Osteoblast (primary cell): ENCODE measurements at regions not wholly inside any gene's neighbourhood (a gene's known extent, or its start where the extent isn't known, plus 50 kb on each side); places are given as distances from the start of the nearest gene placed in this dataset.

ENCODE experiments used
- DNase-seq: peaks from one replicate; pipeline ENCODE4 v3.0.0; 2011; ENCODE audit warnings: low spot score, mixed read lengths; ENCODE audit not compliant: insufficient read length; ENCODE audit errors: missing footprints
- H2AFZ ChIP-seq: 2 replicates; pipeline ENCODE4 v1.6.0; 2011; ENCODE audit warnings: mild to moderate bottlenecking, low read length
- H3K27ac ChIP-seq: 2 replicates; pipeline ENCODE4 v1.5.1; 2011; ENCODE audit warnings: mild to moderate bottlenecking, low read depth, low read length, moderate library complexity
- H3K27me3 ChIP-seq: 2 replicates; pipeline ENCODE4 v1.6.0; 2012; ENCODE audit warnings: mild to moderate bottlenecking, control low read depth, inconsistent platforms, low read length, moderate library complexity; ENCODE audit not compliant: insufficient read depth
- H3K36me3 ChIP-seq: 2 replicates; pipeline ENCODE4 v1.5.1; 2011; ENCODE audit warnings: mild to moderate bottlenecking, low read length, control low read depth, moderate library complexity; ENCODE audit not compliant: insufficient read depth
- H3K4me1 ChIP-seq: 2 replicates; pipeline ENCODE4 v1.5.1; 2011; ENCODE audit warnings: mild to moderate bottlenecking, low read length, control low read depth, moderate library complexity; ENCODE audit not compliant: insufficient read depth
- H3K4me2 ChIP-seq: 2 replicates; pipeline ENCODE4 v1.6.0; 2011; ENCODE audit warnings: mild to moderate bottlenecking, low read length; ENCODE audit not compliant: insufficient read depth
- H3K4me3 ChIP-seq: fragments of 200-600 bp; sonication (generic); 3 replicates; pipeline ENCODE4 v1.5.1; 2012; ENCODE audit warnings: mild to moderate bottlenecking, low read length, inconsistent platforms; ENCODE audit not compliant: insufficient read depth
- H3K79me2 ChIP-seq: 2 replicates; pipeline ENCODE4 v1.6.0; 2012; ENCODE audit warnings: mild to moderate bottlenecking, low read length, control low read depth, inconsistent platforms; ENCODE audit not compliant: insufficient read depth
- H3K9me3 ChIP-seq: 2 replicates; pipeline ENCODE4 v1.5.1; 2011; ENCODE audit warnings: low read depth, low read length, control low read depth
- H4K20me1 ChIP-seq: 2 replicates; pipeline ENCODE4 v1.6.0; 2012; ENCODE audit warnings: mild to moderate bottlenecking, low read length, control low read depth; ENCODE audit not compliant: insufficient read depth
- TF ChIP-seq, protein P1 (sequence below): IDR thresholded peaks from 2 replicates; pipeline ENCODE4 v1.5.1; 2011; ENCODE audit warnings: mild to moderate bottlenecking, low read depth, low read length, moderate library complexity; ENCODE audit errors: extremely low read depth

DNA sequence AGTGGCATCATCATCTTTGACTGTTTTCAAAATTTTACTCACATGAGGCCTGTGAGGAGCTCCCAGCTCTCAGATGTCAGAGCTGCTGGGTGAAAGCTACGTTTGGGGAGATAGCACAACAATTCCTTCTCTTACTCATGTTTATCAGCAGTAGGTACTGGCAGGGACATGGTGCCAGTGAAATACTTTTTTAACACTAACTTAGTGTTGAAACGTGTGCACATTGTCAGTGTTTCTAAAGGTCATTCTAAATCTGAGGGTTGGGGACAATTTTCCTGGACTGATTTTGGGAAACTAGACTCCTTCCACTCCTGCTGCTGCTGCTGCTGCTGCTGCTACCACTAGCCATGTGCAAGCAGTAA lies 487.4 kb downstream of the PDCD6IP start:
- DNase-seq = no peak
- TF ChIP-seq, protein P1, sequence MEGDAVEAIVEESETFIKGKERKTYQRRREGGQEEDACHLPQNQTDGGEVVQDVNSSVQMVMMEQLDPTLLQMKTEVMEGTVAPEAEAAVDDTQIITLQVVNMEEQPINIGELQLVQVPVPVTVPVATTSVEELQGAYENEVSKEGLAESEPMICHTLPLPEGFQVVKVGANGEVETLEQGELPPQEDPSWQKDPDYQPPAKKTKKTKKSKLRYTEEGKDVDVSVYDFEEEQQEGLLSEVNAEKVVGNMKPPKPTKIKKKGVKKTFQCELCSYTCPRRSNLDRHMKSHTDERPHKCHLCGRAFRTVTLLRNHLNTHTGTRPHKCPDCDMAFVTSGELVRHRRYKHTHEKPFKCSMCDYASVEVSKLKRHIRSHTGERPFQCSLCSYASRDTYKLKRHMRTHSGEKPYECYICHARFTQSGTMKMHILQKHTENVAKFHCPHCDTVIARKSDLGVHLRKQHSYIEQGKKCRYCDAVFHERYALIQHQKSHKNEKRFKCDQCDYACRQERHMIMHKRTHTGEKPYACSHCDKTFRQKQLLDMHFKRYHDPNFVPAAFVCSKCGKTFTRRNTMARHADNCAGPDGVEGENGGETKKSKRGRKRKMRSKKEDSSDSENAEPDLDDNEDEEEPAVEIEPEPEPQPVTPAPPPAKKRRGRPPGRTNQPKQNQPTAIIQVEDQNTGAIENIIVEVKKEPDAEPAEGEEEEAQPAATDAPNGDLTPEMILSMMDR = no peak

DNA sequence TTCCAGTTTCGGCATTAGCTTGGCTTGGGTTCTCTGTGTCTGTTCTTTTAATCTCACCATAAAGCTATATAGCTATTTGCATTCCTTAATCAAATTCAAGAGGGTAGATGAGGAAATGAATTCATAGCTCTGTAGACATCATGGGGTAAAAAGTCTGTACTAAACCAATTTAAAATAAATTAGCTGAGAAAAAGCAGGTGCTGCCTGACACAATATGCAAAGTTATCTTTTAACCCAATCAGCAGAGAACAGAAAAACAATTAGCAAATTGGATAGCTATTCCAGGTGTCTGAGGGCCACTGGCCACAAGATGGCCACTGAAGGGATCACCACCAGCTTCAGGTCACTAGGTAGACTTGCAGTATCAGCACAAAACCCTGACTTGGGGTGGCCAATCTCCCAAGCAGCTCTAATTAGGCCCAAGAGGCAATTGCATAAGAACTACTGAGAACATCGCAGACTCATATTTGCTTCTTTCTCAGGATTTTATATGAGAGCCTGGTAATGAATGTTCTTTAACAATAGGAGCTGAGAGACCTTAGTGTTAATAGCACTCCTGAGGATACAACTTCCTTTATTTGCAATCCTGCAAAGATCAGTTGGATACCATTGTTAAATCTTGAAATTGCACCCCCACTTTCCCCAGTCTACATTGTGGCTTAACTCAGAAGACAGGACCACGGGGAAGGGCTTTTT lies 494.3 kb downstream of the PDCD6IP start:
- Histone ChIP-seq H3K27me3 (no peaks in the 10 kb centered on the region), H3K4me2 (no peak overlapping the region), H3K79me2 (no peaks in the 10 kb centered on the region), H3K4me1 (no peaks in the 10 kb centered on the region), H3K9me3 (no peaks in the 10 kb centered on the region), H3K27ac (no peak overlapping the region), H3K36me3 (no peaks in the 10 kb centered on the region), H2AFZ (no peak overlapping the region), H4K20me1 (no peaks in the 10 kb centered on the region), H3K4me3 (no peak overlapping the region)
- DNase-seq = no peak
- TF ChIP-seq, protein P1 = no peak

More for the DNA sequence above, 487.4 kb downstream of the PDCD6IP start:
- H3K27me3 ChIP-seq = no peaks in the 10 kb centered on the region
- H3K79me2 ChIP-seq = no peaks in the 10 kb centered on the region
- H3K9me3 ChIP-seq = no peaks in the 10 kb centered on the region
- H3K4me3 ChIP-seq = no peak overlapping the region
- no peak overlapping the region for H2AFZ ChIP-seq
- H3K4me2 ChIP-seq = no peak overlapping the region
- H3K36me3 ChIP-seq = no peaks in the 10 kb centered on the region
- no peaks in the 10 kb centered on the region for H3K4me1 ChIP-seq
- no peaks in the 10 kb centered on the region for H4K20me1 ChIP-seq
- H3K27ac ChIP-seq = no peak overlapping the region

GRCh38 chr3:34294240-34294639 lies 495.8 kb downstream of the PDCD6IP start:
- Histone ChIP-seq H3K27me3 (no peaks in the 10 kb centered on the region), H3K9me3 (no peaks in the 10 kb centered on the region), H3K4me1 (no peaks in the 10 kb centered on the region)

DNA sequence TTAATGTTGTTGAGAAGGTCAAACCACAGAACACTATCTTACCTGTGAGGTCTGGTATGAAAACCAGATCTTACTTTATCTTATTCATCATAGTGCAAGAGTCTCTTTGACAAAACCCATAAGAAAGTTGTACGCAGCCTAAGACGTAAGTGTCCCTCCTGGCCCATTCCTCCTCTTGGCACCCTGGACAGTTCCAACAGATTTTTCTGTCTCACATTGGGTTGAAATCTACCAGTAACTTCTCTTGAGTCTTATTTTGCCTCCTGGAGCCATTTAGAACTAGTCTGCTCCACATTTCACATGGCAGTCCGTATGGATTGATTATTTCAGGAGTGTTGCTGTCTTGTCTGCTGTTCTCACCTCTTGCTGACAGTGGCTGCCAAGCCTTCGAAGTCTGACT lies 498.4 kb downstream of the PDCD6IP start:
- no peak overlapping the region for H3K27ac ChIP-seq
- H3K4me1 ChIP-seq = no peaks in the 10 kb centered on the region
- TF ChIP-seq, protein P1 = no peak
- H2AFZ ChIP-seq = no peak overlapping the region
- no peaks in the 10 kb centered on the region for H3K9me3 ChIP-seq
- no peak overlapping the region for H3K4me2 ChIP-seq
- H3K36me3 ChIP-seq = no peaks in the 10 kb centered on the region
- DNase-seq = no peak
- no peak overlapping the region for H3K4me3 ChIP-seq
- H4K20me1 ChIP-seq = no peaks in the 10 kb centered on the region
- no peaks in the 10 kb centered on the region for H3K79me2 ChIP-seq
- H3K27me3 ChIP-seq = no peaks in the 10 kb centered on the region

More at GRCh38 chr3:34294240-34294639, 495.8 kb downstream of the PDCD6IP start:
- Histone ChIP-seq H3K79me2 (no peaks in the 10 kb centered on the region), H3K4me2 (no peak overlapping the region), H4K20me1 (no peaks in the 10 kb centered on the region), H3K4me3 (no peak overlapping the region), H3K36me3 (no peaks in the 10 kb centered on the region), H3K27ac (no peak overlapping the region), H2AFZ (no peak overlapping the region)
- DNase-seq = peak; percentile 10
- TF ChIP-seq, protein P1 = no peak
